PFSK-1 (cell line): ENCODE measurements at regions not wholly inside any gene's neighbourhood (a gene's known extent, or its start where the extent isn't known, plus 50 kb on each side); places are given as distances from the start of the nearest gene placed in this dataset.

Experiments
- FOXP2 ChIP-seq: optimal IDR thresholded peaks from 2 replicates; pipeline ENCODE3; 2011; ENCODE audit warnings: borderline replicate concordance, control low read depth, inconsistent platforms; ENCODE audit not compliant: insufficient read depth; ENCODE audit errors: extremely low read length, extremely low read depth
- POLR2AphosphoS5 ChIP-seq: IDR thresholded peaks from 2 replicates; pipeline ENCODE4 v1.6.1; 2012; ENCODE audit warnings: low read depth, mild to moderate bottlenecking, control low read depth, low read length, moderate library complexity
- REST ChIP-seq, 2 experiments: IDR thresholded peaks; 2 replicates each; pipeline versions ENCODE4 v1.6.1 to v1.8.0; 2011 to 2012; ENCODE audit warnings: low read depth in 2 of 2, low read length in 2 of 2, control low read depth in 1 of 2, inconsistent platforms in 1 of 2, mild to moderate bottlenecking in 1 of 2, moderate library complexity in 1 of 2; ENCODE audit not compliant: insufficient read depth in 1 of 2
- SIN3A ChIP-seq: IDR thresholded peaks from 2 replicates; pipeline ENCODE4 v1.6.1; 2012; ENCODE audit warnings: mild to moderate bottlenecking, low read length, moderate library complexity, borderline replicate concordance; ENCODE audit not compliant: insufficient read depth
- TAF1 ChIP-seq: IDR thresholded peaks from 2 replicates; pipeline ENCODE4 v1.6.1; 2012; ENCODE audit warnings: low read length, control low read depth, borderline replicate concordance; ENCODE audit not compliant: insufficient read depth

DNA sequence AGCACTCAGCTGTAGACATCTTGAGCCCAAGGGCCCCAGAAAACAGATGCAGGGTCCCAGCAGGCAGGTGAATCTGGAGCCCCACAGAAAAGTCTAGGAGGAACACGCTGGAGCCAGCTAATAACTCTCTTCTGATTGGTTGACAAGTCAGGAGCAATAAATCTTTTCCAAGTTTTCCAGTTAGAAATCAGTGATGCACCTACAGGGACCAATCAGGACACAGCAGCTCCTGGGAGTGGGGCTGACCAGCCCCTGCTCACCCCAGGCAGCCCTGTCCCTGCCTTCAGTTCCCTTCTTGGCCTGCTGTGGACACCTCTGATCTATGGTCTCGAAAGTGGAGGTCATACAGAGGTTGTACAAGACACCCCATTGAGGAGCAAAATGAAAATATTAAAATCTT lies 75.7 kb downstream of the KCNF1 start:
- TF ChIP-seq POLR2AphosphoS5, result no peak
- TF ChIP-seq REST (IDR thresholded peaks at IDR 0.05; ENCODE audit: insufficient read depth in 1 of 2, low read depth in 2 of 2, low read length in 2 of 2), result no peak
- TF ChIP-seq SIN3A, result no peak
- TF ChIP-seq FOXP2, result no peak
- TF ChIP-seq TAF1, result no peak

GRCh38 chr2:10987861-10988260 lies 76.1 kb downstream of the KCNF1 start:
- TF ChIP-seq FOXP2 (no peak), SIN3A (no peak), POLR2AphosphoS5 (no peak), TAF1 (no peak), REST (IDR thresholded peaks at IDR 0.05; ENCODE audit: insufficient read depth in 1 of 2, low read depth in 2 of 2, low read length in 2 of 2) (no peak)

DNA sequence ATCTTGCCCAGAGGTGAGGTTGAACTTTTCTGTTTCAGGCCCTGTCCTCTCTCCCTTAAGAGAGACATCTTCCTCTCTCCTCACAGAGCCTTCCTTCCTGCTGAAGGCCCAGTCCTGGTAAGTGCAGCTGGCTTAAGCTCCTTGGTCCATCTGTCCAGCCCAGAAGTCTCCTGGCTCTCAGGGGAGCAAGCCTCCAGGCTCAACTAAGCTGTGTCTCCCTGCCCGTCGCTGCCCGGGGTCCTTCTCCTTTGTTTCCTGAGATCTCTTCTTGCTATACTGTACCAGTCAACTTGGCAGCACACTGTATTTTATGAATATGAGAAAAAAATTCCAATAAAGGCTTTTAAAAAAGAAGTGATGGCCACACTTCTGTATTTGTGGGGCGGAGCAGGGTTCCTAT lies 77.4 kb downstream of the KCNF1 start:
- TF ChIP-seq POLR2AphosphoS5, result no peak
- no peak for TF ChIP-seq FOXP2
- TF ChIP-seq SIN3A, result no peak
- no peak for TF ChIP-seq TAF1
- no peak for TF ChIP-seq REST (IDR thresholded peaks at IDR 0.05; ENCODE audit: insufficient read depth in 1 of 2, low read depth in 2 of 2, low read length in 2 of 2)

- TF ChIP-seq FOXP2 (no peak), POLR2AphosphoS5 (no peak), SIN3A (no peak), REST (IDR thresholded peaks at IDR 0.05; ENCODE audit: insufficient read depth in 1 of 2, low read depth in 2 of 2, low read length in 2 of 2) (no peak), TAF1 (no peak)
These were observed 78.0 kb downstream of the KCNF1 start for GRCh38 chr2:10989782-10990181.

- TF ChIP-seq REST (IDR thresholded peaks at IDR 0.05; ENCODE audit: insufficient read depth in 1 of 2, low read depth in 2 of 2, low read length in 2 of 2) (no peak), SIN3A (no peak), POLR2AphosphoS5 (no peak), TAF1 (no peak), FOXP2 (no peak)
These were observed 78.9 kb downstream of the KCNF1 start for GRCh38 chr2:10990561-10991111.
